Endothelial cell of umbilical vein (primary cell): ENCODE measurements at regions not wholly inside any gene's neighbourhood (a gene's known extent, or its start where the extent isn't known, plus 50 kb on each side); places are given as distances from the start of the nearest gene placed in this dataset.

Source experiments
- BruUV-seq: library from RNA; stranded (reverse); fragments of 400-500 nt; replicated peaks from 2 replicates; lab custom pipeline; 2021; lab: Mats Ljungman, UMichigan
- CTCF ChIA-PET: fragments of 300-600, 350-600 bp; sonication (Branson Sonifier 250); formaldehyde crosslinking; loops from one replicate; lab custom pipeline; 2021; ENCODE audit warnings: antibody characterized with exemption, inconsistent platforms; lab: Charles Lee
- POLR2A ChIA-PET: fragments of 300-600, 350-600 bp; sonication (Branson Sonifier 250); formaldehyde crosslinking; loops from one replicate; lab custom pipeline; 2021; ENCODE audit warnings: antibody characterized with exemption, inconsistent platforms; lab: Charles Lee
- DNase-seq: peaks from one replicate; pipeline ENCODE4 v3.0.0-alpha.2; 2011; ENCODE audit warnings: low read depth, low spot score
- FAIRE-seq: peaks from 2 replicates; lab custom pipeline; 2011; peaks lifted over from hg19 to GRCh38; lab: Jason Lieb, UNC
- H2AFZ ChIP-seq: 2 replicates; pipeline ENCODE4 v1.6.0; 2012; ENCODE audit warnings: low read depth, low read length, control low read depth, inconsistent platforms
- H3K27ac ChIP-seq: 2 replicates; pipeline ENCODE4 v1.5.1; 2011; ENCODE audit warnings: low read depth, mild to moderate bottlenecking, control low read depth, low read length, moderate library complexity; ENCODE audit not compliant: insufficient read depth
- H3K27me3 ChIP-seq, 2 experiments: 2 replicates each; pipeline versions ENCODE4 v1.6.0 to v1.6.1; 2011; ENCODE audit warnings: low read length in 2 of 2, mixed read lengths in 1 of 2; ENCODE audit not compliant: control insufficient read depth in 2 of 2, insufficient read depth in 2 of 2
- H3K36me3 ChIP-seq, 2 experiments: 2 replicates in 1 of 2; 3 replicates in 1 of 2; pipeline ENCODE4 v1.5.1; 2011; ENCODE audit warnings: low read length in 2 of 2, mild to moderate bottlenecking in 1 of 2, moderate library complexity in 1 of 2; ENCODE audit not compliant: control insufficient read depth in 2 of 2, insufficient read depth in 2 of 2; ENCODE audit errors: extremely low read depth in 1 of 2
- H3K4me1 ChIP-seq: 3 replicates; pipeline ENCODE4 v1.5.1; 2011; ENCODE audit warnings: mild to moderate bottlenecking, low read length; ENCODE audit not compliant: control insufficient read depth, insufficient read depth; ENCODE audit errors: extremely low read depth
- H3K4me2 ChIP-seq: 2 replicates; pipeline ENCODE4 v1.6.1; 2011; ENCODE audit warnings: low read length, control low read depth, mixed read lengths; ENCODE audit not compliant: insufficient read depth
- H3K4me3 ChIP-seq, 3 experiments: fragments of 200-600 bp in 1 of 3; sonication (generic), shearing (Covaris generic) in 1 of 3; replicated peaks in 1 of 3; 2 replicates each; pipeline ENCODE4 v1.5.1; 2011 to 2016; ENCODE audit warnings: control low read depth in 3 of 3, low read length in 3 of 3, mild to moderate bottlenecking in 2 of 3, inconsistent platforms in 1 of 3, low read depth in 1 of 3, moderate library complexity in 1 of 3; ENCODE audit not compliant: insufficient read depth in 1 of 3
- H3K79me2 ChIP-seq: 2 replicates; pipeline ENCODE4 v1.6.0; 2012; ENCODE audit warnings: low read length, inconsistent platforms; ENCODE audit not compliant: control insufficient read depth, insufficient read depth
- H3K9ac ChIP-seq: replicated peaks from 2 replicates; pipeline ENCODE3; 2011; ENCODE audit warnings: low read length, control low read depth; ENCODE audit not compliant: insufficient read depth; ENCODE audit errors: extremely low read depth
- H3K9me1 ChIP-seq: replicated peaks from 3 replicates; pipeline ENCODE4 v1.6.0; 2011; ENCODE audit warnings: mild to moderate bottlenecking, low read length; ENCODE audit not compliant: control insufficient read depth, insufficient read depth; ENCODE audit errors: extremely low read depth
- H3K9me3 ChIP-seq: replicated peaks from 2 replicates; pipeline ENCODE4 v1.5.1; 2012; ENCODE audit warnings: low read length, inconsistent platforms; ENCODE audit not compliant: control insufficient read depth, insufficient read depth
- H4K20me1 ChIP-seq: replicated peaks from 2 replicates; pipeline ENCODE3; 2011; ENCODE audit warnings: mild to moderate bottlenecking, low read length; ENCODE audit not compliant: control insufficient read depth, insufficient read depth; ENCODE audit errors: extremely low read depth
- CTCF ChIP-seq, 2 donors: IDR thresholded peaks; 1 replicate in 1 of 2; 2 replicates in 1 of 2; pipeline ENCODE4 v1.5.1; 2011; ENCODE audit warnings: low read length in 2 of 2, mild to moderate bottlenecking in 2 of 2, moderate library complexity in 2 of 2, control low read depth in 1 of 2, inconsistent platforms in 1 of 2, low read depth in 1 of 2; ENCODE audit not compliant: insufficient read depth in 1 of 2; ENCODE audit errors: extremely low read depth in 1 of 2
- EZH2 ChIP-seq: IDR thresholded peaks from 2 replicates; pipeline ENCODE4 v1.6.1; 2012; ENCODE audit warnings: borderline replicate concordance, low read depth, mild to moderate bottlenecking, moderate library complexity, low read length, inconsistent platforms; ENCODE audit not compliant: severe bottlenecking
- FOS ChIP-seq: IDR thresholded peaks from 2 replicates; pipeline ENCODE4 v1.6.1; 2011; ENCODE audit warnings: mild to moderate bottlenecking, low read length, moderate library complexity, borderline replicate concordance; ENCODE audit not compliant: insufficient read depth
- GATA2 ChIP-seq: IDR thresholded peaks from 2 replicates; pipeline ENCODE4 v1.7.0; 2011; ENCODE audit warnings: low read depth, mild to moderate bottlenecking, moderate library complexity, mixed read lengths, low read length; ENCODE audit not compliant: insufficient read length, insufficient read depth
- JUN ChIP-seq: IDR thresholded peaks from 2 replicates; pipeline ENCODE4 v1.6.1; 2011; ENCODE audit warnings: borderline replicate concordance, low read depth; ENCODE audit not compliant: insufficient read length, insufficient read depth
- MAX ChIP-seq: IDR thresholded peaks from 2 replicates; pipeline ENCODE4 v1.6.1; 2011; ENCODE audit not compliant: insufficient read depth, insufficient read length
- MYC ChIP-seq: IDR thresholded peaks from one replicate; pipeline ENCODE4 v1.6.1; 2011; ENCODE audit warnings: mild to moderate bottlenecking, low read depth, low read length
- POLR2A ChIP-seq: IDR thresholded peaks from 2 replicates; pipeline ENCODE4 v1.6.1; 2012; ENCODE audit warnings: low read depth, mild to moderate bottlenecking, control low read depth, low read length
- POLR2AphosphoS5 ChIP-seq: IDR thresholded peaks from 2 replicates; pipeline ENCODE4 v1.6.1; 2012; ENCODE audit warnings: low read depth, mild to moderate bottlenecking, control low read depth, low read length, moderate library complexity; ENCODE audit not compliant: insufficient read depth
- dilution Hi-C: fragments of 300-500 bp; cut with MboI; formaldehyde crosslinking; loops from one replicate; pipeline ENCODE4 v1.15.0; 2019; ENCODE audit warnings: low sequenced_read_pairs; ENCODE audit not compliant: extremely low pct_ligation_motif_present
- intact Hi-C: fragments of 100-400 bp; cut with micrococcal nuclease; formaldehyde crosslinking; loops from one replicate; pipeline ENCODE4 v1.10.0; 2022

DNA sequence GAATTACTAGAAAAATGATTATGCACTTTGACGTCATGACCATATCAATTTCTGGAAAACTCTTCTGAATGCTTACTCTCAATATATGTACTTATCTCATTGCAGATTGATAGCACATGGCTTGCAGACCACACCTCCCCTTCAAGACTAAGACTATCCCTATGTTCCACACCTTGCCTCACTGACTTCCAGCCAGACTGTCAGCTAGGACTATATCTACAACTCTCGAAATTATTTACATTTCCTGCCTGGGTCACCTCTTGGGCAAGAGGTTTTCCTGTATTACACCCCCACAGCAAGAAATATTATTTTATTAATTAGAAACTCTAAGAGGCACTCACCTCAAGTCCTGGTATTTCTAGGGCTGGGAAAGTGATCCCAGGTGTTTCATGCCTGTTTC, 236.6 kb downstream of the CYRIA start:
- intact Hi-C loops (no loop called here), dilution Hi-C loops (no loop called here)
- Histone ChIP-seq H3K4me2 (no peak overlapping the region), H3K9me3 (no peaks in the 10 kb centered on the region), H3K9me1 (no peaks in the 10 kb centered on the region), H3K27ac (no peak overlapping the region), H3K79me2 (no peaks in the 10 kb centered on the region), H2AFZ (no peak overlapping the region), H3K4me3 (no peak overlapping the region), H3K9ac (no peak overlapping the region), H3K27me3 (no peaks in the 10 kb centered on the region), H3K4me1 (no peaks in the 10 kb centered on the region), H4K20me1 (no peaks in the 10 kb centered on the region), H3K36me3 (no peaks in the 10 kb centered on the region)
- DNase-seq (no peak), FAIRE-seq (no peak)
- BruUV-seq = no TSS peak
- ChIA-PET CTCF (no interaction called here), POLR2A (no interaction called here)
- TF ChIP-seq POLR2AphosphoS5 = no peak
- TF ChIP-seq GATA2 = no peak
- no peak for TF ChIP-seq MAX
- no peak for TF ChIP-seq JUN
- TF ChIP-seq MYC = no peak
- TF ChIP-seq EZH2 = no peak
- no peak for TF ChIP-seq POLR2A
- TF ChIP-seq FOS = no peak
- no peak for TF ChIP-seq CTCF (IDR thresholded peaks at IDR 0.05; ENCODE audit: extremely low read depth in 1 of 2, insufficient read depth in 1 of 2, low read depth in 1 of 2, low read length in 2 of 2)
